Activated CD8-positive, alpha-beta T cell treated with anti-CD3 and anti-CD28 coated beads for 36 hours (primary cell): ENCODE measurements at regions not wholly inside any gene's neighbourhood (a gene's known extent, or its start where the extent isn't known, plus 50 kb on each side); places are given as distances from the start of the nearest gene placed in this dataset.
"Not testable (repeated sequence)": the region's sequence is repeated elsewhere in the genome, so short reads cannot be mapped to it uniquely, and the experiment has no call there.

Source experiments
- ATAC-seq: fragments of 200-7000 bp; cut with Tn5 transposase; one replicate; pipeline ENCODE4 v1.10.0; 2021; ENCODE audit warnings: mild to moderate bottlenecking, moderate library complexity
- CTCF ChIA-PET: fragments of 350-600 bp; sonication (Branson Sonifier 250); formaldehyde crosslinking; loops from one replicate; lab custom pipeline; 2021; ENCODE audit warnings: antibody characterized with exemption; lab: Charles Lee
- POLR2A ChIA-PET: fragments of 350-600 bp; sonication (Branson Sonifier 250); formaldehyde crosslinking; loops from one replicate; lab custom pipeline; 2021; ENCODE audit warnings: antibody characterized with exemption; lab: Charles Lee
- DNase-seq: peaks from one replicate; pipeline ENCODE4 v3.0.0-alpha.2; 2020
- H3K27ac Mint-ChIP-seq: one replicate; pipeline ENCODE4 v1.8.0; 2021; ENCODE audit warnings: mild to moderate bottlenecking, mixed read lengths
- H3K27me3 Mint-ChIP-seq: one replicate; pipeline ENCODE4 v1.8.0; 2021; ENCODE audit warnings: mixed read lengths
- H3K36me3 Mint-ChIP-seq: one replicate; pipeline ENCODE4 v1.8.0; 2021; ENCODE audit warnings: low read depth, mixed read lengths
- H3K4me1 Mint-ChIP-seq: one replicate; pipeline ENCODE4 v1.8.0; 2021; ENCODE audit warnings: low read depth, mixed read lengths
- H3K4me3 Mint-ChIP-seq: one replicate; pipeline ENCODE4 v1.8.0; 2021; ENCODE audit warnings: mild to moderate bottlenecking, moderate library complexity, mixed read lengths
- H3K9me3 Mint-ChIP-seq: one replicate; pipeline ENCODE4 v1.8.0; 2021; ENCODE audit warnings: mixed read lengths
- intact Hi-C: fragments of 100-400 bp; cut with micrococcal nuclease; formaldehyde crosslinking; loops from one replicate; pipeline ENCODE4 v1.10.0; 2022
- TF ChIP-seq, protein P1 (sequence below): fragments of 200-600 bp; IDR thresholded peaks from one replicate; pipeline ENCODE4 v1.8.0; 2022; ENCODE audit warnings: antibody characterized with exemption, mild to moderate bottlenecking

DNA sequence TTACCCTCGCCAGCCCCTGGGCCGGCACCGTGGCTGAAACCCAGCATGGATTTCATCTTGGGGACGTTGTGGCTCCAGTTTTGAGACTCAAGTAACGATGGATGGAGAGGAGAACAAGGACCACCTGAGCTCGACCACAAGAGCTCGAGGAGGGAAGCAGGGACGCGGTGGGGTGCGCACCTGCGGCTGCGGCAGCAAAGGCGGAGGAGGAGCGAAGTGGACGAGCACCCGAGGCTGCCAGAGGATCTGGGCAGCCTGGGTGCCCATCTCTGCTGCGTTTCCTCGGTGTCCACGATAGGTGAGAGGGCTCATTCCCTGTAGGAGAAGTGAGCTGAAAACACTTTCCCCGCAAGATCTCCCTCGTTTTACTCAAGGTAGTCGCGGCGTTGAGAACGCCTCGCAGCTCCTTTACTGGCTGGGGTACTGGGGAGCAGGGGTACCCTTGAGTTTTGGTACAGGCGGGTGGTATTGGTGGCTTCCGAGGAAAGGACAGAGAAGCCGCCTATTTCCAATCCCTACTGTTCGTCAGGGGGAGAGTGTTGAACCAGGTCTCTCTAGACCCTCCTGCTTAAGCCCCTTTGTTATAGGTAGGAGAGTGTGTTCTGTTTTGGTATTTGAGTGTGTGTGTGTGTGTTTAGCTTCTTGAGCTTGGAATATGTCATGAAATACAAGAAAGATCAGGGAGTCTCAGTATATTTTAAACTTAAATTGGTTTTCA is 137.7 kb downstream of the TRIM27 start:
- Mint-ChIP-seq H3K27me3 (peaks cover 79% of the 10 kb centered on the region), H3K4me1 (peaks cover 16% of the 10 kb centered on the region), H3K9me3 (peaks cover 20% of the 10 kb centered on the region), H3K36me3 (peaks cover 19% of the 10 kb centered on the region), H3K27ac (no peak overlapping the region), H3K4me3 (no peak overlapping the region)
- no peak for ATAC-seq
- ChIA-PET POLR2A (no interaction called here), CTCF (interaction anchor here (1.7 kb wide), 1 partner anchor 230 kb away, joined by 6 read pairs; no protein-coding TSS in a partner anchor)
- DNase-seq, result no peak
- TF ChIP-seq, protein P1, sequence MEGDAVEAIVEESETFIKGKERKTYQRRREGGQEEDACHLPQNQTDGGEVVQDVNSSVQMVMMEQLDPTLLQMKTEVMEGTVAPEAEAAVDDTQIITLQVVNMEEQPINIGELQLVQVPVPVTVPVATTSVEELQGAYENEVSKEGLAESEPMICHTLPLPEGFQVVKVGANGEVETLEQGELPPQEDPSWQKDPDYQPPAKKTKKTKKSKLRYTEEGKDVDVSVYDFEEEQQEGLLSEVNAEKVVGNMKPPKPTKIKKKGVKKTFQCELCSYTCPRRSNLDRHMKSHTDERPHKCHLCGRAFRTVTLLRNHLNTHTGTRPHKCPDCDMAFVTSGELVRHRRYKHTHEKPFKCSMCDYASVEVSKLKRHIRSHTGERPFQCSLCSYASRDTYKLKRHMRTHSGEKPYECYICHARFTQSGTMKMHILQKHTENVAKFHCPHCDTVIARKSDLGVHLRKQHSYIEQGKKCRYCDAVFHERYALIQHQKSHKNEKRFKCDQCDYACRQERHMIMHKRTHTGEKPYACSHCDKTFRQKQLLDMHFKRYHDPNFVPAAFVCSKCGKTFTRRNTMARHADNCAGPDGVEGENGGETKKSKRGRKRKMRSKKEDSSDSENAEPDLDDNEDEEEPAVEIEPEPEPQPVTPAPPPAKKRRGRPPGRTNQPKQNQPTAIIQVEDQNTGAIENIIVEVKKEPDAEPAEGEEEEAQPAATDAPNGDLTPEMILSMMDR, result no peak
- intact Hi-C loops, result no loop called here

DNA sequence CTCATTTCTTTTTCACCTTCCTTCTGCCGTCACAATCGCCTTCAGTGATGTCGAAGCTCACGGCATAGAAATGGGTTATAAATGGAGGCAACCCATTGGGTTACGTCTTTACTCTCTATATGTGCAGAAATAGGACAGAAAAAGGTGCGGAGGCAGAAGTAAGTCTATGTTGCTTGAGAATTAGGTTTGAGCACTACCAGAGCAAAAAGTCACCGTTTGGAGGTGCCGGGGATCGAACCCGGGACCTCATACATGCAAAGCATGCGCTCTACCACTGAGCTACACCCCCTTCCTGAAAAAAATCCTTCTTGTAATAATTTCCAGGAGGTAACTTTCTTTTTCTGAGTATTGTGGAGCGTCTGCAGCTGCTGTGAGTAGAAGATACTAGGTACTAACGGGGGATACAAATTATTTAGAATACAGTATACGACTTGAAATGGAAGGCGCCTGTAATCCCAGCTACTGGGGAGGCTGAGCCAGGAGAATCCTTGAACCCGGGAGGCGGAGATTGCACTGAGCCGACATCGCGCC is 134.2 kb downstream of the TRIM27 start:
- peaks cover 79% of the 10 kb centered on the region for H3K27me3 Mint-ChIP-seq
- intact Hi-C loops, result no loop called here
- CTCF ChIA-PET, result no interaction called here

DNA sequence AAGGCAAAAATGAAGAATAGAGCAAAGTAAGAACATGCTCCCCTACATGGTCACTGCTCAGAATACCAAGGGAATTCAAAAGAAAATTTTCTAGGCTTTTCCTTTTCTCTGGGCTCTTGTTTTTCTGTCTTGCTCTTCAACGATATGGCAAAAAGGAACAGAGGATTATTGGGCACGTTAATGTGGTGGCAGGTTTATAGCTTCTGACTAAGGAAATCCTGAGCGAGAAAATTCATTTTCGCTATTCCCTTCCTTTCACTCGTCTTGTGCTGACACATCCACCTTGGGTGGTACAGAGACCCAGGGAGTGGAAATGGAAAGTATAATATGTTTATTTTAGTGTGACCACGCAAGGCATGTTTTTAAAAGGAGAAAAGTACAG is 132.8 kb downstream of the TRIM27 start:
- Mint-ChIP-seq H3K27ac (no peak overlapping the region), H3K9me3 (peaks cover 12% of the 10 kb centered on the region), H3K4me3 (no peak overlapping the region), H3K27me3 (peaks cover 82% of the 10 kb centered on the region), H3K36me3 (peaks cover 8% of the 10 kb centered on the region), H3K4me1 (peaks cover 27% of the 10 kb centered on the region)
- TF ChIP-seq, protein P1, result no peak
- ATAC-seq, result no peak
- no peak for DNase-seq
- ChIA-PET CTCF (no interaction called here), POLR2A (interaction anchor here (0.6 kb wide), 1 partner anchor 62 kb away, joined by 3 read pairs; no protein-coding TSS in a partner anchor)
- intact Hi-C loops, result no loop called here

More for the DNA sequence above, 134.2 kb downstream of the TRIM27 start:
- POLR2A ChIA-PET, result no interaction called here
- Mint-ChIP-seq H3K27ac (no peak overlapping the region), H3K9me3 (peaks cover 13% of the 10 kb centered on the region), H3K4me1 (peaks cover 20% of the 10 kb centered on the region), H3K36me3 (peaks cover 11% of the 10 kb centered on the region), H3K4me3 (peak overlapping the region; percentile 66)
- TF ChIP-seq, protein P1, result no peak
- ATAC-seq (peak; percentile 60), DNase-seq (peak; percentile 59)

DNA sequence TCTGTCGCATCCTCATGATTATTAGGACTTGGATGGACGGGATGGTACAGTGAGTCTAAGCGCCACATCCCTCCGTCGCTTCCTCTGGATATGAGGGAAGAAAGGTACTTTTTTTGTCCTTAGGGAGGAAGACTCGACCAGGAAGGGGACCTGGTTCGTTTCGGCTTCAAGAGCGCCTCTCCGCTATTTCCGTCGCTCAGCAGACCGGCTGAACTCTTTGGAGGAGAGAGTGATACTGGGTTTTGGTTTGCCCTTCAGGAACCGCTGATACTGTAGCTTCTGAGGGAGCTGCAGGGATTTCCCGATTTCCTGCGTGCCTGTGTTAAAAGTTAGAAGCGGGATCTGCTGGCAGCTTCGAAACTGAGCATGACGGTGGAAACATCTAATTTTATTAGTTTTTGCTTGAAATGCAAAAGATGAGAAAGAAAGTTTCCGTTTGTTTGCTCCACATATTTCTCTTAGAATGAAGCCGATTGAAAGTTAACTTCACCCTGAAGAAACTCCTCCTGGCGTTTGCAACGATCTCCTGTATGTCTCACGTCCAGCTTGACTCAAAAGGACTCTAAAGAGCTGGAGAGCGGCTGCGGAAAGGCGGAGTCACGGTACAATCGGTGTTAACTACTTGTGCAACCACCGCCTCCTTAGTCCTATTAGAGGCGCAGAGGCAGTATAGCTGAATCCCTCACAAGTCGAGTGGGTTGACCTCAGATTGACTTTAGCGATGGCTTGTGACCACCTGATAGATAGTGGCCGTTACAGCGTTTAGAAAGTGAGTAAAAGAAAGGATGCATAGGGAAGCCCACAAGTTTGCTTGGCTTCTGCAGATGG is 129.4 kb downstream of the TRIM27 start:
- intact Hi-C loops, result no loop called here
- TF ChIP-seq, protein P1, result no peak
- DNase-seq, result peak; percentile 40
- POLR2A ChIA-PET, result no interaction called here
- no peak overlapping the region for H3K27ac Mint-ChIP-seq
- no peak for ATAC-seq
- peaks cover 8% of the 10 kb centered on the region for H3K9me3 Mint-ChIP-seq
- CTCF ChIA-PET, result interaction anchor here (0.8 to 2.6 kb wide), 3 partner anchors 16 to 43 kb away, joined by 3 to 7 read pairs (median 4); no protein-coding TSS in a partner anchor
- peak overlapping the region; percentile 12 for H3K4me3 Mint-ChIP-seq
- peaks cover 78% of the 10 kb centered on the region for H3K27me3 Mint-ChIP-seq
- peaks cover 5% of the 10 kb centered on the region for H3K36me3 Mint-ChIP-seq
- peaks cover 23% of the 10 kb centered on the region for H3K4me1 Mint-ChIP-seq

DNA sequence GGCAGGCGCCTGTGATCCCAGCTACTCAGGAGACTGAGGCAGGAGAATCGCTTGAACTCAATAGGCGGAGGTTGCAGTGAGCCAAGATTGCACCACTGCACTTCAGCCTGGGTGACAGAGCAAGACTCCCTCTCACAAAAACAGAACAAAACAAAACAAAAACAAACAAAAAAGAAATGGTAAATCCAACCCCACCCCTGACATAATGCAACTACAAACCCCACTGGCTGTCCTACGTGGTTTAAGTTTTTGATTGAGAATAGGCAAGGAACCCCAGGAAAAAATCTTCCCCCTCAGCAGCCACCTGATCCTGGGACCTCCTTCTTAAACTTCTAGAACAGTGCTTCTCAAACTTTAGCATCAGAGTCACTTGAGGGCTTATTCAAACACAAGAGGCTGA is 123.1 kb downstream of the TRIM27 start:
- H3K9me3 Mint-ChIP-seq, ATAC-seq, H3K4me1 Mint-ChIP-seq, H3K36me3 Mint-ChIP-seq, H3K27ac Mint-ChIP-seq, DNase-seq, H3K4me3 Mint-ChIP-seq, CTCF ChIA-PET, POLR2A ChIA-PET, intact Hi-C loops: not testable (repeated sequence)
- H3K27me3 Mint-ChIP-seq, result peaks cover 64% of the 10 kb centered on the region
